Upper lobe of left lung (tissue), 4 donors: ENCODE measurements at regions not wholly inside any gene's neighbourhood (a gene's known extent, or its start where the extent isn't known, plus 50 kb on each side); places are given as distances from the start of the nearest gene placed in this dataset.

Experiments used
- POLR2A ChIP-seq, 4 donors: fragments of 450-650 bp; IDR thresholded peaks; one replicate each; pipeline ENCODE4 v1.5.1; 2016 to 2017; ENCODE audit warnings: antibody characterized with exemption in 4 of 4, mild to moderate bottlenecking in 2 of 4
- POLR2AphosphoS5 ChIP-seq, 2 donors: sonication (generic); formaldehyde crosslinking; IDR thresholded peaks; one replicate each; pipeline ENCODE4 v1.5.1; 2017; ENCODE audit warnings: antibody characterized with exemption in 2 of 2
- TF ChIP-seq, protein P1 (sequence below), 6 experiments: fragments of 450-650 bp in 4 of 6; fragments of 200-600 bp in 2 of 6; sonication (generic) in 2 of 6; IDR thresholded peaks; one replicate each; pipeline ENCODE4 v1.5.1; 2016 to 2019; ENCODE audit warnings: antibody characterized with exemption in 6 of 6

DNA sequence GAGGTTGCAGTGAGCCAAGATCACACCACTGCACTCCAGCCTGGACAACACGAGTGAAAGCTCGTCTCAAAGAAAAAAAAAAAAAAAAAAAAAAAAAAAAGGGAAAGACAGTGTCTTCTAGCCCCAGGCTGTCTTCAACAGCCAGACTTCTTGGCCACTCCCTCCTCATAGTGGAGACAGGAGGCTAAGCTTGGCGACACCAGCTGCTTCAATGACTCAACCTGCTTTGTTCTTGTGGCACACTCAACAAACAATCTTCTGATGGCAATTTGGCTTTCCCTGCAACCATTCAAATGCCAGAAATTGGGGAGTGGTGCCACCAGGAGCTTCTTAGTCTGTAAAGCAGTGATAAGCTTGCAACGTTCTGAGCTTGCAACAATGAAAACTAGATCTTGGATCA, 290.4 kb upstream of the DYNLRB2 start:
- TF ChIP-seq, protein P1, sequence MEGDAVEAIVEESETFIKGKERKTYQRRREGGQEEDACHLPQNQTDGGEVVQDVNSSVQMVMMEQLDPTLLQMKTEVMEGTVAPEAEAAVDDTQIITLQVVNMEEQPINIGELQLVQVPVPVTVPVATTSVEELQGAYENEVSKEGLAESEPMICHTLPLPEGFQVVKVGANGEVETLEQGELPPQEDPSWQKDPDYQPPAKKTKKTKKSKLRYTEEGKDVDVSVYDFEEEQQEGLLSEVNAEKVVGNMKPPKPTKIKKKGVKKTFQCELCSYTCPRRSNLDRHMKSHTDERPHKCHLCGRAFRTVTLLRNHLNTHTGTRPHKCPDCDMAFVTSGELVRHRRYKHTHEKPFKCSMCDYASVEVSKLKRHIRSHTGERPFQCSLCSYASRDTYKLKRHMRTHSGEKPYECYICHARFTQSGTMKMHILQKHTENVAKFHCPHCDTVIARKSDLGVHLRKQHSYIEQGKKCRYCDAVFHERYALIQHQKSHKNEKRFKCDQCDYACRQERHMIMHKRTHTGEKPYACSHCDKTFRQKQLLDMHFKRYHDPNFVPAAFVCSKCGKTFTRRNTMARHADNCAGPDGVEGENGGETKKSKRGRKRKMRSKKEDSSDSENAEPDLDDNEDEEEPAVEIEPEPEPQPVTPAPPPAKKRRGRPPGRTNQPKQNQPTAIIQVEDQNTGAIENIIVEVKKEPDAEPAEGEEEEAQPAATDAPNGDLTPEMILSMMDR (IDR thresholded peaks at IDR 0.05), result no peak
- TF ChIP-seq POLR2AphosphoS5 (IDR thresholded peaks at IDR 0.05) (no peak), POLR2A (IDR thresholded peaks at IDR 0.05) (no peak)
